ENCODE measurements at regions not wholly inside any gene's neighbourhood (a gene's known extent, or its start where the extent isn't known, plus 50 kb on each side); places are given as distances from the start of the nearest gene placed in this dataset.
"Not testable (repeated sequence)": the region's sequence is repeated elsewhere in the genome, so short reads cannot be mapped to it uniquely, and the experiment has no call there.

- no peak for DNase-seq (ENCODE audit: low read depth in 4 of 4, low spot score in 2 of 4)
Measured at GRCh38 chr1:88530246-88530645, 153.8 kb upstream of the PKN2 start.

- DNase-seq (ENCODE audit: low read depth in 4 of 4, low spot score in 2 of 4) = no peak
Measured at GRCh38 chr1:88537787-88538186, 146.3 kb upstream of the PKN2 start.

GRCh38 chr1:88538222-88538899, 145.7 kb upstream of the PKN2 start:
- no peak for DNase-seq (ENCODE audit: low read depth in 4 of 4, low spot score in 2 of 4)

- DNase-seq (ENCODE audit: low read depth in 4 of 4, low spot score in 2 of 4) = no peak
Measured at GRCh38 chr1:88540255-88540654, 143.8 kb upstream of the PKN2 start.

GRCh38 chr1:88541596-88541995, 142.5 kb upstream of the PKN2 start:
- DNase-seq (ENCODE audit: low read depth in 4 of 4, low spot score in 2 of 4) = no peak

GRCh38 chr1:88544195-88544594, 139.9 kb upstream of the PKN2 start:
- no peak for DNase-seq (ENCODE audit: low read depth in 4 of 4, low spot score in 2 of 4)

GRCh38 chr1:88549536-88549935, 134.5 kb upstream of the PKN2 start:
- DNase-seq (ENCODE audit: low read depth in 4 of 4, low spot score in 2 of 4) = no peak

GRCh38 chr1:88552226-88552625, 131.8 kb upstream of the PKN2 start:
- DNase-seq (ENCODE audit: low read depth in 4 of 4, low spot score in 2 of 4) = no peak

- DNase-seq (ENCODE audit: low read depth in 4 of 4, low spot score in 2 of 4) = no peak
Measured at GRCh38 chr1:88557014-88557413, 127.1 kb upstream of the PKN2 start.

- no peak for DNase-seq (ENCODE audit: low read depth in 4 of 4, low spot score in 2 of 4)
Measured at GRCh38 chr1:88560621-88561020, 123.5 kb upstream of the PKN2 start.

- DNase-seq (ENCODE audit: low read depth in 4 of 4, low spot score in 2 of 4) = no peak
Measured at GRCh38 chr1:88562991-88563390, 121.1 kb upstream of the PKN2 start.

- no peak for DNase-seq (ENCODE audit: low read depth in 4 of 4, low spot score in 2 of 4)
Measured at GRCh38 chr1:88566615-88567387, 117.3 kb upstream of the PKN2 start.

GRCh38 chr1:88571506-88571905, 112.6 kb upstream of the PKN2 start:
- DNase-seq (ENCODE audit: low read depth in 4 of 4, low spot score in 2 of 4) = no peak

- DNase-seq (ENCODE audit: low read depth in 4 of 4, low spot score in 2 of 4) = no peak
Measured at GRCh38 chr1:88579598-88579997, 104.5 kb upstream of the PKN2 start.

- no peak for DNase-seq (ENCODE audit: low read depth in 4 of 4, low spot score in 2 of 4)
Measured at GRCh38 chr1:88581703-88582102, 102.4 kb upstream of the PKN2 start.

GRCh38 chr1:88593358-88593757, 90.7 kb upstream of the PKN2 start:
- DNase-seq (ENCODE audit: low read depth in 4 of 4, low spot score in 2 of 4) = no peak

GRCh38 chr1:88595355-88596002, 88.6 kb upstream of the PKN2 start:
- no peak for DNase-seq (ENCODE audit: low read depth in 4 of 4, low spot score in 2 of 4)

- DNase-seq (ENCODE audit: low read depth in 4 of 4, low spot score in 2 of 4) = not testable (repeated sequence)
Measured at GRCh38 chr1:88597973-88598372, 86.1 kb upstream of the PKN2 start.

GRCh38 chr1:88608139-88608943, 75.7 kb upstream of the PKN2 start:
- peak in 1 of 4 donors; percentile 9 for DNase-seq (ENCODE audit: low read depth in 4 of 4, low spot score in 2 of 4)

GRCh38 chr1:88609051-88609450, 75.0 kb upstream of the PKN2 start:
- no peak for DNase-seq (ENCODE audit: low read depth in 4 of 4, low spot score in 2 of 4)

GRCh38 chr1:88610687-88611086, 73.4 kb upstream of the PKN2 start:
- no peak for DNase-seq (ENCODE audit: low read depth in 4 of 4, low spot score in 2 of 4)

All from left renal cortex interstitium (tissue), 4 donors.